ENCODE measurements at regions not wholly inside any gene's neighbourhood (a gene's known extent, or its start where the extent isn't known, plus 50 kb on each side); places are given as distances from the start of the nearest gene placed in this dataset.
"Not testable (repeated sequence)": the region's sequence is repeated elsewhere in the genome, so short reads cannot be mapped to it uniquely, and the experiment has no call there.

- H3K4me3 ChIP-seq (ENCODE audit: low read depth, low read length): no peak overlapping the region
- no peaks in the 10 kb centered on the region for H3K4me1 Mint-ChIP-seq (ENCODE audit: low read depth, unreplicated experiment)
- intact Hi-C loops (cut with micrococcal nuclease; ENCODE audit: unreplicated experiment): no loop called here
- ChIA-PET POLR2A (no interaction called here), CTCF (no interaction called here)
- H3K27me3 ChIP-seq (replicated peaks; ENCODE audit: control insufficient read depth, insufficient read depth, low read length): no peaks in the 10 kb centered on the region
- H3K9me3 Mint-ChIP-seq (ENCODE audit: unreplicated experiment): no peaks in the 10 kb centered on the region
- no peaks in the 10 kb centered on the region for H3K9me3 ChIP-seq
- H3K36me3 ChIP-seq (ENCODE audit: control insufficient read depth, insufficient read depth, low read length): no peaks in the 10 kb centered on the region
- no peaks in the 10 kb centered on the region for H3K36me3 Mint-ChIP-seq (ENCODE audit: insufficient read depth, unreplicated experiment)
- H3K4me1 ChIP-seq: no peaks in the 10 kb centered on the region
- TF ChIP-seq, protein P1, sequence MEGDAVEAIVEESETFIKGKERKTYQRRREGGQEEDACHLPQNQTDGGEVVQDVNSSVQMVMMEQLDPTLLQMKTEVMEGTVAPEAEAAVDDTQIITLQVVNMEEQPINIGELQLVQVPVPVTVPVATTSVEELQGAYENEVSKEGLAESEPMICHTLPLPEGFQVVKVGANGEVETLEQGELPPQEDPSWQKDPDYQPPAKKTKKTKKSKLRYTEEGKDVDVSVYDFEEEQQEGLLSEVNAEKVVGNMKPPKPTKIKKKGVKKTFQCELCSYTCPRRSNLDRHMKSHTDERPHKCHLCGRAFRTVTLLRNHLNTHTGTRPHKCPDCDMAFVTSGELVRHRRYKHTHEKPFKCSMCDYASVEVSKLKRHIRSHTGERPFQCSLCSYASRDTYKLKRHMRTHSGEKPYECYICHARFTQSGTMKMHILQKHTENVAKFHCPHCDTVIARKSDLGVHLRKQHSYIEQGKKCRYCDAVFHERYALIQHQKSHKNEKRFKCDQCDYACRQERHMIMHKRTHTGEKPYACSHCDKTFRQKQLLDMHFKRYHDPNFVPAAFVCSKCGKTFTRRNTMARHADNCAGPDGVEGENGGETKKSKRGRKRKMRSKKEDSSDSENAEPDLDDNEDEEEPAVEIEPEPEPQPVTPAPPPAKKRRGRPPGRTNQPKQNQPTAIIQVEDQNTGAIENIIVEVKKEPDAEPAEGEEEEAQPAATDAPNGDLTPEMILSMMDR (IDR thresholded peaks at IDR 0.05; ENCODE audit: insufficient read depth in 1 of 2, low read depth in 1 of 2, low read length in 1 of 2, severe bottlenecking in 1 of 2, unreplicated experiment in 1 of 2): no peak
- no peaks in the 10 kb centered on the region for H3K27me3 Mint-ChIP-seq (ENCODE audit: insufficient read depth, unreplicated experiment)
- no peak for DNase-seq
- no TSS peak for BruUV-seq (replicated peaks)
- H3K4me3 Mint-ChIP-seq (ENCODE audit: unreplicated experiment): no peak overlapping the region
- no peak overlapping the region for H3K27ac Mint-ChIP-seq (ENCODE audit: unreplicated experiment)
These were observed 809.4 kb downstream of the TSN start for GRCh38 chr2:122564843-122565242.

- no peaks in the 10 kb centered on the region for H3K27me3 ChIP-seq (replicated peaks; ENCODE audit: control insufficient read depth, insufficient read depth, low read length)
- CTCF ChIA-PET: no interaction called here
These were observed 809.9 kb downstream of the TSN start for GRCh38 chr2:122565364-122565763.

GRCh38 chr2:122570641-122571040 lies 815.2 kb downstream of the TSN start:
- ChIA-PET CTCF (no interaction called here), POLR2A (no interaction called here)
- no peak for DNase-seq
- no peaks in the 10 kb centered on the region for H3K4me1 Mint-ChIP-seq (ENCODE audit: low read depth, unreplicated experiment)
- TF ChIP-seq, protein P1 (IDR thresholded peaks at IDR 0.05; ENCODE audit: insufficient read depth in 1 of 2, low read depth in 1 of 2, low read length in 1 of 2, severe bottlenecking in 1 of 2, unreplicated experiment in 1 of 2): no peak
- no peaks in the 10 kb centered on the region for H3K9me3 ChIP-seq
- no TSS peak for BruUV-seq (replicated peaks)
- H3K4me3 Mint-ChIP-seq (ENCODE audit: unreplicated experiment): no peak overlapping the region
- peaks cover 8% of the 10 kb centered on the region for H3K4me1 ChIP-seq
- intact Hi-C loops (cut with micrococcal nuclease; ENCODE audit: unreplicated experiment): no loop called here
- no peaks in the 10 kb centered on the region for H3K36me3 Mint-ChIP-seq (ENCODE audit: insufficient read depth, unreplicated experiment)
- H3K27me3 Mint-ChIP-seq (ENCODE audit: insufficient read depth, unreplicated experiment): no peaks in the 10 kb centered on the region
- no peaks in the 10 kb centered on the region for H3K9me3 Mint-ChIP-seq (ENCODE audit: unreplicated experiment)
- H3K36me3 ChIP-seq (ENCODE audit: control insufficient read depth, insufficient read depth, low read length): no peaks in the 10 kb centered on the region
- no peaks in the 10 kb centered on the region for H3K27me3 ChIP-seq (replicated peaks; ENCODE audit: control insufficient read depth, insufficient read depth, low read length)
- no peak overlapping the region for H3K27ac Mint-ChIP-seq (ENCODE audit: unreplicated experiment)
- no peak overlapping the region for H3K4me3 ChIP-seq (ENCODE audit: low read depth, low read length)

More at GRCh38 chr2:122565364-122565763, 809.9 kb downstream of the TSN start:
- Mint-ChIP-seq H3K36me3 (ENCODE audit: insufficient read depth, unreplicated experiment) (no peaks in the 10 kb centered on the region), H3K27me3 (ENCODE audit: insufficient read depth, unreplicated experiment) (no peaks in the 10 kb centered on the region), H3K27ac (ENCODE audit: unreplicated experiment) (no peak overlapping the region), H3K4me1 (ENCODE audit: low read depth, unreplicated experiment) (no peaks in the 10 kb centered on the region), H3K9me3 (ENCODE audit: unreplicated experiment) (no peaks in the 10 kb centered on the region), H3K4me3 (ENCODE audit: unreplicated experiment) (no peak overlapping the region)
- H3K36me3 ChIP-seq (ENCODE audit: control insufficient read depth, insufficient read depth, low read length): no peaks in the 10 kb centered on the region
- intact Hi-C loops (cut with micrococcal nuclease; ENCODE audit: unreplicated experiment): no loop called here
- no peak overlapping the region for H3K4me3 ChIP-seq (ENCODE audit: low read depth, low read length)
- POLR2A ChIA-PET: no interaction called here
- no peak for DNase-seq
- TF ChIP-seq, protein P1 (IDR thresholded peaks at IDR 0.05; ENCODE audit: insufficient read depth in 1 of 2, low read depth in 1 of 2, low read length in 1 of 2, severe bottlenecking in 1 of 2, unreplicated experiment in 1 of 2): no peak
- no peaks in the 10 kb centered on the region for H3K9me3 ChIP-seq
- no TSS peak for BruUV-seq (replicated peaks)
- no peaks in the 10 kb centered on the region for H3K4me1 ChIP-seq

- not testable (repeated sequence) for H3K27me3 Mint-ChIP-seq (ENCODE audit: insufficient read depth, unreplicated experiment); H3K27me3 ChIP-seq (replicated peaks; ENCODE audit: control insufficient read depth, insufficient read depth, low read length); H3K9me3 Mint-ChIP-seq (ENCODE audit: unreplicated experiment)
These were observed 816.0 kb downstream of the TSN start for GRCh38 chr2:122571471-122571870.

More at GRCh38 chr2:122571471-122571870, 816.0 kb downstream of the TSN start:
- BruUV-seq (replicated peaks); H3K27ac Mint-ChIP-seq (ENCODE audit: unreplicated experiment); H3K36me3 ChIP-seq (ENCODE audit: control insufficient read depth, insufficient read depth, low read length); DNase-seq; H3K4me1 Mint-ChIP-seq (ENCODE audit: low read depth, unreplicated experiment); H3K36me3 Mint-ChIP-seq (ENCODE audit: insufficient read depth, unreplicated experiment); intact Hi-C loops (cut with micrococcal nuclease; ENCODE audit: unreplicated experiment); H3K4me1 ChIP-seq; H3K4me3 ChIP-seq (ENCODE audit: low read depth, low read length); H3K9me3 ChIP-seq; POLR2A ChIA-PET; CTCF ChIA-PET; H3K4me3 Mint-ChIP-seq (ENCODE audit: unreplicated experiment): not testable (repeated sequence)
